IMR-90 (cell line): ENCODE measurements at regions not wholly inside any gene's neighbourhood (a gene's known extent, or its start where the extent isn't known, plus 50 kb on each side); places are given as distances from the start of the nearest gene placed in this dataset.

ENCODE experiments used
- ATAC-seq: fragments of 200-7000 bp; cut with Tn5 transposase; 2 replicates; pipeline ENCODE4 v1.9.1; 2020; ENCODE audit warnings: low read depth, mild to moderate bottlenecking, moderate library complexity
- BruUV-seq: library from RNA; stranded (reverse); fragments of 400-500 nt; replicated peaks from 2 replicates; lab custom pipeline; 2021; lab: Mats Ljungman, UMichigan
- CTCF ChIA-PET: fragments of 300-600 bp; formaldehyde crosslinking; extraction: SDS; loops from one replicate; lab custom pipeline; 2021; ENCODE audit warnings: antibody characterized with exemption; lab: Yijun Ruan, JAX
- POLR2A ChIA-PET: fragments of 300-600 bp; sonication (Branson Sonifier 250); formaldehyde crosslinking; loops from one replicate; lab custom pipeline; 2022; ENCODE audit warnings: antibody characterized with exemption; ENCODE audit not compliant: unreplicated experiment; lab: Charles Lee
- DNase-seq: peaks from one replicate; pipeline ENCODE4 v3.0.0; 2013
- H2AFZ ChIP-seq: replicated peaks from 2 replicates; pipeline ENCODE3; 2013; ENCODE audit warnings: low read length, mild to moderate bottlenecking; ENCODE audit not compliant: poor library complexity
- H2AK5ac ChIP-seq: 2 replicates; pipeline ENCODE4 v1.6.1; 2013; ENCODE audit warnings: low read depth, low read length, inconsistent platforms
- H2AK9ac ChIP-seq: replicated peaks from 2 replicates; pipeline ENCODE3; 2013; ENCODE audit warnings: mild to moderate bottlenecking, low read depth, low read length, moderate library complexity; ENCODE audit not compliant: poor library complexity
- H2BK120ac ChIP-seq: 2 replicates; pipeline ENCODE4 v1.6.1; 2013; ENCODE audit warnings: low read depth, low read length, inconsistent platforms
- H2BK15ac ChIP-seq: 3 replicates; pipeline ENCODE4 v1.6.1; 2013; ENCODE audit warnings: low read depth, low read length, inconsistent platforms
- H2BK20ac ChIP-seq: 2 replicates; pipeline ENCODE4 v1.6.1; 2013; ENCODE audit warnings: low read depth, mild to moderate bottlenecking, inconsistent platforms, low read length, moderate library complexity
- H2BK5ac ChIP-seq: 2 replicates; pipeline ENCODE4 v1.6.1; 2013; ENCODE audit warnings: mild to moderate bottlenecking, low read depth, low read length, inconsistent platforms; ENCODE audit not compliant: poor library complexity, severe bottlenecking
- H3K14ac ChIP-seq: replicated peaks from 2 replicates; pipeline ENCODE4 v1.6.1; 2013; ENCODE audit warnings: low read depth, low read length, inconsistent platforms
- H3K18ac ChIP-seq: 2 replicates; pipeline ENCODE4 v1.6.1; 2013; ENCODE audit warnings: low read depth, low read length, control low read depth
- H3K23ac ChIP-seq: 2 replicates; pipeline ENCODE4 v1.6.1; 2013; ENCODE audit warnings: low read depth, low read length, inconsistent platforms
- H3K27ac ChIP-seq: 2 replicates; pipeline ENCODE4 v1.5.1; 2013; ENCODE audit warnings: mild to moderate bottlenecking, control low read depth, low read length; ENCODE audit not compliant: insufficient read depth
- H3K27me3 ChIP-seq: 2 replicates; pipeline ENCODE4 v1.6.1; 2013; ENCODE audit warnings: low read length; ENCODE audit not compliant: control insufficient read depth, insufficient read depth
- H3K36me3 ChIP-seq: 2 replicates; pipeline ENCODE4 v1.6.1; 2013; ENCODE audit warnings: low read length, mixed read lengths; ENCODE audit not compliant: control insufficient read depth, insufficient read depth
- H3K4ac ChIP-seq: 2 replicates; pipeline ENCODE4 v1.6.1; 2013; ENCODE audit warnings: low read depth, low read length, inconsistent platforms
- H3K4me1 ChIP-seq: 2 replicates; pipeline ENCODE4 v1.6.1; 2013; ENCODE audit warnings: low read length, mixed read lengths; ENCODE audit not compliant: control insufficient read depth, insufficient read depth
- H3K4me2 ChIP-seq: 2 replicates; pipeline ENCODE4 v1.6.1; 2013; ENCODE audit warnings: low read depth, mild to moderate bottlenecking, control low read depth, low read length, moderate library complexity
- H3K4me3 ChIP-seq: 2 replicates; pipeline ENCODE4 v1.5.1; 2013; ENCODE audit warnings: low read depth, mild to moderate bottlenecking, control low read depth, low read length, moderate library complexity; ENCODE audit not compliant: insufficient read depth
- H3K56ac ChIP-seq: 2 replicates; pipeline ENCODE4 v1.6.1; 2013; ENCODE audit warnings: low read length, inconsistent platforms; ENCODE audit not compliant: insufficient read depth; ENCODE audit errors: extremely low read depth
- H3K79me1 ChIP-seq, 2 experiments: 2 replicates each; pipeline ENCODE4 v1.6.1; 2013; ENCODE audit warnings: low read length in 2 of 2, inconsistent platforms in 1 of 2, low read depth in 1 of 2
- H3K9ac ChIP-seq: 2 replicates; pipeline ENCODE4 v1.6.1; 2013; ENCODE audit warnings: low read depth, low read length, control low read depth
- H3K9me1 ChIP-seq: 2 replicates; pipeline ENCODE4 v1.6.1; 2013; ENCODE audit warnings: low read length, inconsistent platforms; ENCODE audit not compliant: insufficient read depth
- H3K9me3 ChIP-seq: 2 replicates; pipeline ENCODE4 v1.6.1; 2013; ENCODE audit warnings: low read length; ENCODE audit not compliant: control insufficient read depth, insufficient read depth
- H4K20me1 ChIP-seq: 2 replicates; pipeline ENCODE4 v1.6.1; 2013; ENCODE audit warnings: low read length, inconsistent platforms; ENCODE audit not compliant: insufficient read depth
- H4K5ac ChIP-seq: 2 replicates; pipeline ENCODE4 v1.6.1; 2013; ENCODE audit warnings: mild to moderate bottlenecking, low read depth, low read length, control low read depth
- H4K8ac ChIP-seq, 2 experiments: 2 replicates each; pipeline ENCODE4 v1.6.1; 2013; ENCODE audit warnings: low read depth in 2 of 2, low read length in 2 of 2, control low read depth in 1 of 2, inconsistent platforms in 1 of 2
- H4K91ac ChIP-seq: 2 replicates; pipeline ENCODE4 v1.6.1; 2013; ENCODE audit warnings: low read depth, low read length, inconsistent platforms; ENCODE audit not compliant: insufficient read depth
- BHLHE40 ChIP-seq: fragments of 150-350 bp; IDR thresholded peaks from 2 replicates; pipeline ENCODE4 v1.6.1; 2016; ENCODE audit warnings: mild to moderate bottlenecking, low read depth, low read length
- CEBPB ChIP-seq: IDR thresholded peaks from 2 replicates; pipeline ENCODE4 v1.6.1; 2012; ENCODE audit warnings: low read depth, low read length, improper control_type of control experiment
- CHD1 ChIP-seq: IDR thresholded peaks from 2 replicates; pipeline ENCODE4 v1.6.1; 2012; ENCODE audit warnings: low read depth, low read length, improper control_type of control experiment
- CTCF ChIP-seq: conservative IDR thresholded peaks from 2 replicates; pipeline ENCODE4 v1.5.1; 2012; ENCODE audit warnings: mild to moderate bottlenecking, low read depth, low read length, improper control_type of control experiment
- FOS ChIP-seq: fragments of 150-350 bp; IDR thresholded peaks from 2 replicates; pipeline ENCODE4 v1.6.1; 2016; ENCODE audit warnings: low read depth, low read length
- MAFK ChIP-seq: IDR thresholded peaks from 2 replicates; pipeline ENCODE4 v1.6.1; 2012; ENCODE audit warnings: low read depth, low read length, improper control_type of control experiment
- MAZ ChIP-seq: IDR thresholded peaks from 2 replicates; pipeline ENCODE4 v1.6.1; 2012; ENCODE audit warnings: low read depth, mild to moderate bottlenecking, low read length, improper control_type of control experiment, moderate library complexity, borderline replicate concordance
- MXI1 ChIP-seq: IDR thresholded peaks from 2 replicates; pipeline ENCODE4 v1.6.1; 2012; ENCODE audit warnings: low read depth, mild to moderate bottlenecking, low read length, moderate library complexity, borderline replicate concordance
- NFE2L2 ChIP-seq: fragments of 150-350 bp; IDR thresholded peaks from 2 replicates; pipeline ENCODE4 v1.6.1; 2016; ENCODE audit warnings: low read depth, mild to moderate bottlenecking, low read length
- POLR2A ChIP-seq: IDR thresholded peaks from 2 replicates; pipeline ENCODE4 v1.6.1; 2012; ENCODE audit warnings: mild to moderate bottlenecking, low read depth, low read length
- RAD21 ChIP-seq: IDR thresholded peaks from 2 replicates; pipeline ENCODE4 v1.6.1; 2012; ENCODE audit warnings: low read length, improper control_type of control experiment
- RCOR1 ChIP-seq: IDR thresholded peaks from 2 replicates; pipeline ENCODE4 v1.6.1; 2012; ENCODE audit warnings: mild to moderate bottlenecking, low read length, improper control_type of control experiment; ENCODE audit not compliant: insufficient replicate concordance
- RFX5 ChIP-seq: IDR thresholded peaks from 2 replicates; pipeline ENCODE4 v1.8.0; 2012; ENCODE audit warnings: low read depth, mild to moderate bottlenecking, low read length, moderate library complexity
- SMC3 ChIP-seq: fragments of 150-350 bp; IDR thresholded peaks from 2 replicates; pipeline ENCODE4 v1.6.1; 2016; ENCODE audit warnings: low read depth, mild to moderate bottlenecking, antibody characterized with exemption, low read length, moderate library complexity
- USF2 ChIP-seq: fragments of 150-350 bp; IDR thresholded peaks from 2 replicates; pipeline ENCODE4 v1.6.1; 2017; ENCODE audit warnings: mild to moderate bottlenecking, antibody characterized with exemption, low read length, low read depth
- WGBS, 2 experiments: methylation state at CpG; one replicate each; pipeline versions ENCODE4 v1.1.5 to v1.1.7; 2013; ENCODE audit warnings: missing lambda C conversion rate in 2 of 2; ENCODE audit not compliant: insufficient read length in 1 of 2; ENCODE audit errors: extremely low coverage in 2 of 2; 5-methylcytosine and 5-hydroxymethylcytosine counted together
- dilution Hi-C: fragments of 300-500 bp; cut with HindIII; formaldehyde crosslinking; loops from one replicate; pipeline ENCODE4 v1.14.3; 2018; ENCODE audit warnings: low sequenced_read_pairs; ENCODE audit not compliant: unreplicated experiment
- in situ Hi-C: fragments of 300-500 bp; cut with MboI; formaldehyde crosslinking; loops from 3 replicates; pipeline ENCODE4 v1.14.3; 2019; ENCODE audit warnings: low sequenced_read_pairs, inconsistent platforms, mixed read lengths
- intact Hi-C: fragments of 100-400 bp; cut with micrococcal nuclease; formaldehyde crosslinking; loops from 2 replicates; pipeline ENCODE4 v1.10.0; 2022
- TF ChIP-seq, protein P1 (sequence below): fragments of 150-350 bp; IDR thresholded peaks from 2 replicates; pipeline ENCODE4 v1.6.1; 2016; ENCODE audit warnings: low read depth, mild to moderate bottlenecking, low read length, moderate library complexity, borderline replicate concordance

- POLR2A ChIA-PET = no interaction called here
- intact Hi-C loops = no loop called here
- Histone ChIP-seq H3K27ac (no peak overlapping the region), H4K5ac (no peak overlapping the region), H3K4me2 (no peak overlapping the region), H3K9me1 (no peaks in the 10 kb centered on the region), H3K9me3 (no peaks in the 10 kb centered on the region), H2BK120ac (no peak overlapping the region), H3K14ac (no peak overlapping the region), H3K18ac (no peak overlapping the region), H2BK20ac (no peak overlapping the region), H4K8ac (no peak overlapping the region), H2AFZ (no peak overlapping the region), H3K56ac (no peak overlapping the region), H3K79me1 (no peaks in the 10 kb centered on the region), H3K9ac (no peak overlapping the region), H3K36me3 (no peaks in the 10 kb centered on the region), H4K20me1 (no peaks in the 10 kb centered on the region), H2BK15ac (no peak overlapping the region), H2AK5ac (no peak overlapping the region), H4K91ac (no peak overlapping the region), H3K4ac (no peak overlapping the region), H2AK9ac (no peak overlapping the region), H3K4me3 (no peak overlapping the region), H3K4me1 (no peaks in the 10 kb centered on the region), H2BK5ac (no peak overlapping the region), H3K27me3 (no peaks in the 10 kb centered on the region; the same call in 1 of the 2 replicates), H3K23ac (no peak overlapping the region)
- no CpG with 5 or more reads among the region's 3 CpGs for WGBS, 2 experiments
- no TSS peak for BruUV-seq
- DNase-seq (no peak), ATAC-seq (no peak)
- TF ChIP-seq RFX5 = no peak
- TF ChIP-seq POLR2A = no peak
- no peak for TF ChIP-seq MAFK
- TF ChIP-seq BHLHE40 = no peak
- no peak for TF ChIP-seq SMC3
- TF ChIP-seq, protein P1, sequence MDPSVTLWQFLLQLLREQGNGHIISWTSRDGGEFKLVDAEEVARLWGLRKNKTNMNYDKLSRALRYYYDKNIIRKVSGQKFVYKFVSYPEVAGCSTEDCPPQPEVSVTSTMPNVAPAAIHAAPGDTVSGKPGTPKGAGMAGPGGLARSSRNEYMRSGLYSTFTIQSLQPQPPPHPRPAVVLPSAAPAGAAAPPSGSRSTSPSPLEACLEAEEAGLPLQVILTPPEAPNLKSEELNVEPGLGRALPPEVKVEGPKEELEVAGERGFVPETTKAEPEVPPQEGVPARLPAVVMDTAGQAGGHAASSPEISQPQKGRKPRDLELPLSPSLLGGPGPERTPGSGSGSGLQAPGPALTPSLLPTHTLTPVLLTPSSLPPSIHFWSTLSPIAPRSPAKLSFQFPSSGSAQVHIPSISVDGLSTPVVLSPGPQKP = no peak
- TF ChIP-seq CEBPB = no peak
- TF ChIP-seq MAZ = no peak
- TF ChIP-seq NFE2L2 = no peak
- TF ChIP-seq MXI1 = no peak
- no peak for TF ChIP-seq FOS
- TF ChIP-seq RCOR1 = no peak
- no peak for TF ChIP-seq RAD21
- TF ChIP-seq USF2 = no peak
- no peak for TF ChIP-seq CHD1
- no peak for TF ChIP-seq CTCF
- CTCF ChIA-PET = no interaction called here
- in situ Hi-C loops = no loop called here
- dilution Hi-C loops = no loop called here
Observed at GRCh38 chr5:68730979-68731654, 362.7 kb upstream of the SLC30A5 start.
